IMR-90 (cell line): ENCODE measurements at regions not wholly inside any gene's neighbourhood (a gene's known extent, or its start where the extent isn't known, plus 50 kb on each side); places are given as distances from the start of the nearest gene placed in this dataset.
"Not testable (repeated sequence)": the region's sequence is repeated elsewhere in the genome, so short reads cannot be mapped to it uniquely, and the experiment has no call there.

Experiments
- ATAC-seq: fragments of 200-7000 bp; cut with Tn5 transposase; 2 replicates; pipeline ENCODE4 v1.9.1; 2020; ENCODE audit warnings: low read depth, mild to moderate bottlenecking, moderate library complexity
- BruUV-seq: library from RNA; stranded (reverse); fragments of 400-500 nt; replicated peaks from 2 replicates; lab custom pipeline; 2021; lab: Mats Ljungman, UMichigan
- CTCF ChIA-PET: fragments of 300-600 bp; formaldehyde crosslinking; extraction: SDS; loops from one replicate; lab custom pipeline; 2021; ENCODE audit warnings: antibody characterized with exemption; lab: Yijun Ruan, JAX
- POLR2A ChIA-PET: fragments of 300-600 bp; sonication (Branson Sonifier 250); formaldehyde crosslinking; loops from one replicate; lab custom pipeline; 2022; ENCODE audit warnings: antibody characterized with exemption; ENCODE audit not compliant: unreplicated experiment; lab: Charles Lee
- DNase-seq: peaks from one replicate; pipeline ENCODE4 v3.0.0; 2013
- H2AFZ ChIP-seq: replicated peaks from 2 replicates; pipeline ENCODE3; 2013; ENCODE audit warnings: low read length, mild to moderate bottlenecking; ENCODE audit not compliant: poor library complexity
- H2AK5ac ChIP-seq: 2 replicates; pipeline ENCODE4 v1.6.1; 2013; ENCODE audit warnings: low read depth, low read length, inconsistent platforms
- H2AK9ac ChIP-seq: replicated peaks from 2 replicates; pipeline ENCODE3; 2013; ENCODE audit warnings: mild to moderate bottlenecking, low read depth, low read length, moderate library complexity; ENCODE audit not compliant: poor library complexity
- H2BK120ac ChIP-seq: 2 replicates; pipeline ENCODE4 v1.6.1; 2013; ENCODE audit warnings: low read depth, low read length, inconsistent platforms
- H2BK15ac ChIP-seq: 3 replicates; pipeline ENCODE4 v1.6.1; 2013; ENCODE audit warnings: low read depth, low read length, inconsistent platforms
- H2BK20ac ChIP-seq: 2 replicates; pipeline ENCODE4 v1.6.1; 2013; ENCODE audit warnings: low read depth, mild to moderate bottlenecking, inconsistent platforms, low read length, moderate library complexity
- H2BK5ac ChIP-seq: 2 replicates; pipeline ENCODE4 v1.6.1; 2013; ENCODE audit warnings: mild to moderate bottlenecking, low read depth, low read length, inconsistent platforms; ENCODE audit not compliant: poor library complexity, severe bottlenecking
- H3K14ac ChIP-seq: replicated peaks from 2 replicates; pipeline ENCODE4 v1.6.1; 2013; ENCODE audit warnings: low read depth, low read length, inconsistent platforms
- H3K18ac ChIP-seq: 2 replicates; pipeline ENCODE4 v1.6.1; 2013; ENCODE audit warnings: low read depth, low read length, control low read depth
- H3K23ac ChIP-seq: 2 replicates; pipeline ENCODE4 v1.6.1; 2013; ENCODE audit warnings: low read depth, low read length, inconsistent platforms
- H3K27ac ChIP-seq: 2 replicates; pipeline ENCODE4 v1.5.1; 2013; ENCODE audit warnings: mild to moderate bottlenecking, control low read depth, low read length; ENCODE audit not compliant: insufficient read depth
- H3K27me3 ChIP-seq: 2 replicates; pipeline ENCODE4 v1.6.1; 2013; ENCODE audit warnings: low read length; ENCODE audit not compliant: control insufficient read depth, insufficient read depth
- H3K36me3 ChIP-seq: 2 replicates; pipeline ENCODE4 v1.6.1; 2013; ENCODE audit warnings: low read length, mixed read lengths; ENCODE audit not compliant: control insufficient read depth, insufficient read depth
- H3K4ac ChIP-seq: 2 replicates; pipeline ENCODE4 v1.6.1; 2013; ENCODE audit warnings: low read depth, low read length, inconsistent platforms
- H3K4me1 ChIP-seq: 2 replicates; pipeline ENCODE4 v1.6.1; 2013; ENCODE audit warnings: low read length, mixed read lengths; ENCODE audit not compliant: control insufficient read depth, insufficient read depth
- H3K4me2 ChIP-seq: 2 replicates; pipeline ENCODE4 v1.6.1; 2013; ENCODE audit warnings: low read depth, mild to moderate bottlenecking, control low read depth, low read length, moderate library complexity
- H3K4me3 ChIP-seq: 2 replicates; pipeline ENCODE4 v1.5.1; 2013; ENCODE audit warnings: low read depth, mild to moderate bottlenecking, control low read depth, low read length, moderate library complexity; ENCODE audit not compliant: insufficient read depth
- H3K56ac ChIP-seq: 2 replicates; pipeline ENCODE4 v1.6.1; 2013; ENCODE audit warnings: low read length, inconsistent platforms; ENCODE audit not compliant: insufficient read depth; ENCODE audit errors: extremely low read depth
- H3K79me1 ChIP-seq, 2 experiments: 2 replicates each; pipeline ENCODE4 v1.6.1; 2013; ENCODE audit warnings: low read length in 2 of 2, inconsistent platforms in 1 of 2, low read depth in 1 of 2
- H3K9ac ChIP-seq: 2 replicates; pipeline ENCODE4 v1.6.1; 2013; ENCODE audit warnings: low read depth, low read length, control low read depth
- H3K9me1 ChIP-seq: 2 replicates; pipeline ENCODE4 v1.6.1; 2013; ENCODE audit warnings: low read length, inconsistent platforms; ENCODE audit not compliant: insufficient read depth
- H3K9me3 ChIP-seq: 2 replicates; pipeline ENCODE4 v1.6.1; 2013; ENCODE audit warnings: low read length; ENCODE audit not compliant: control insufficient read depth, insufficient read depth
- H4K20me1 ChIP-seq: 2 replicates; pipeline ENCODE4 v1.6.1; 2013; ENCODE audit warnings: low read length, inconsistent platforms; ENCODE audit not compliant: insufficient read depth
- H4K5ac ChIP-seq: 2 replicates; pipeline ENCODE4 v1.6.1; 2013; ENCODE audit warnings: mild to moderate bottlenecking, low read depth, low read length, control low read depth
- H4K8ac ChIP-seq, 2 experiments: 2 replicates each; pipeline ENCODE4 v1.6.1; 2013; ENCODE audit warnings: low read depth in 2 of 2, low read length in 2 of 2, control low read depth in 1 of 2, inconsistent platforms in 1 of 2
- H4K91ac ChIP-seq: 2 replicates; pipeline ENCODE4 v1.6.1; 2013; ENCODE audit warnings: low read depth, low read length, inconsistent platforms; ENCODE audit not compliant: insufficient read depth
- WGBS, 2 experiments: methylation state at CpG; one replicate each; pipeline versions ENCODE4 v1.1.5 to v1.1.7; 2013; ENCODE audit warnings: missing lambda C conversion rate in 2 of 2; ENCODE audit not compliant: insufficient read length in 1 of 2; ENCODE audit errors: extremely low coverage in 2 of 2; 5-methylcytosine and 5-hydroxymethylcytosine counted together
- dilution Hi-C: fragments of 300-500 bp; cut with HindIII; formaldehyde crosslinking; loops from one replicate; pipeline ENCODE4 v1.14.3; 2018; ENCODE audit warnings: low sequenced_read_pairs; ENCODE audit not compliant: unreplicated experiment
- in situ Hi-C: fragments of 300-500 bp; cut with MboI; formaldehyde crosslinking; loops from 3 replicates; pipeline ENCODE4 v1.14.3; 2019; ENCODE audit warnings: low sequenced_read_pairs, inconsistent platforms, mixed read lengths
- intact Hi-C: fragments of 100-400 bp; cut with micrococcal nuclease; formaldehyde crosslinking; loops from 2 replicates; pipeline ENCODE4 v1.10.0; 2022

DNA sequence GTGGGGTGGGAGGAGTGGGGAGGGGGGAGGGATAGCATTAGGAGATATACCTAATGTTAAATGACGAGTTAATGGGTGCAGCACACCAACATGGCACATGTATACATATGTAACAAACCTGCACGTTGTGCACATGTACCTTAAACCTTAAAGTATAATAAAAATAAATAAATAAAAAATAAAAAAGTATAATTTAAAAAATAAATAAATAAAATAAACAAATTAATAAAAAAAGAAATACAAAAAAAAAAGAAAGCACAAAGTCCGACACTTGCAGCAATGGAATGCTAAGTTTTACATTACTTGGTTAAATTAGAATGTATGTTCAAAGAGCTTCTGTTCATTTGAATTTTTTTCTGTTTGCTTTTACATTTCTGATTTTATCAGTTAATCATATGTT lies 236.5 kb upstream of the POGK start:
- CTCF ChIA-PET = interaction anchor here (0.6 kb wide), 1 partner anchor 683 kb away, joined by 3 read pairs; no protein-coding TSS in a partner anchor
- H2BK15ac ChIP-seq, H3K4me3 ChIP-seq, H3K9me1 ChIP-seq, H4K5ac ChIP-seq, BruUV-seq, H4K8ac ChIP-seq, in situ Hi-C loops, H2BK20ac ChIP-seq, POLR2A ChIA-PET, H3K9ac ChIP-seq, H3K9me3 ChIP-seq, H3K27me3 ChIP-seq, H2BK5ac ChIP-seq, DNase-seq, H4K20me1 ChIP-seq, H3K23ac ChIP-seq, H2AK9ac ChIP-seq, H3K4me2 ChIP-seq, H2BK120ac ChIP-seq, H2AFZ ChIP-seq, H3K4ac ChIP-seq, ATAC-seq, H4K91ac ChIP-seq, dilution Hi-C loops, H3K36me3 ChIP-seq, H3K14ac ChIP-seq, H3K4me1 ChIP-seq, H3K79me1 ChIP-seq, intact Hi-C loops, H2AK5ac ChIP-seq, H3K18ac ChIP-seq, H3K56ac ChIP-seq, H3K27ac ChIP-seq: not testable (repeated sequence)
- WGBS, 2 experiments = no CpG with 5 or more reads among the region's 3 CpGs
